ENCODE measurements at regions not wholly inside any gene's neighbourhood (a gene's known extent, or its start where the extent isn't known, plus 50 kb on each side); places are given as distances from the start of the nearest gene placed in this dataset.

DNA sequence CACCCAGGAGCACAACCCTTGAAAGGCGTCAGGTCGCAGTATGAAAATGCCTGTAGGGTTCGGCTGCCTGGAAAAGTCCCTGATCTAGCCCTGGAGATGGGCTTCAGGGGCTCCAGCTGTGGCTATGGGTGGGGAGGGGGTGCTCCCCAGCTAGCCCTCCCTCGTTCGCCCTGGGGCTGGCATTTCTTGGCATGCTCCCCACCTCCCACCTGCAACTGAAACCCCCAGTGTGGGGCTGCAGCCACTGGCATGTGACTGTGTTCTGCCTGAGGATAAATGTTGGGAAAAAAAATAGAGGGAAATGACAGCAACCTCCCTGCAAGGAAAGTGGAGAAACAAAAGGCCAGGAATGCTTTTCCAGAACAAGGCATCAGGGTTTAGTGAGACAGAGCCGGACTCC, 109.2 kb downstream of the COPS8 start:
- Histone ChIP-seq H3F3A (replicated peaks; ENCODE audit: insufficient read depth) (peaks cover 20% of the 10 kb centered on the region), H3K27me3 (ENCODE audit: insufficient read depth) (no peaks in the 10 kb centered on the region), H3K4me2 (no peak overlapping the region), H3K4me1 (ENCODE audit: control insufficient read depth in 1 of 2, insufficient read depth in 2 of 2, low read depth in 1 of 2, low read length in 1 of 2) (peaks cover 21 to 30% of the 10 kb centered on the region in 2 experiments; a peak in 3 of 4 replicates), H2AFZ (ENCODE audit: low read depth) (no peak overlapping the region), H4K20me1 (ENCODE audit: insufficient read depth) (no peaks in the 10 kb centered on the region), H3K36me3 (replicated peaks in 1 of 2; ENCODE audit: control insufficient read depth in 1 of 2, insufficient read depth in 2 of 2, low read length in 1 of 2) (no peaks in the 10 kb centered on the region), H3K9ac (no peak overlapping the region), H3K9me3 (no peaks in the 10 kb centered on the region), H3K9me2 (no peaks in the 10 kb centered on the region), H3K4me3 (ENCODE audit: low read depth in 2 of 2, low read length in 1 of 2) (no peak overlapping the region), H3K27ac (ENCODE audit: low read depth in 2 of 2, low read length in 1 of 2) (no peak overlapping the region), H3K79me2 (ENCODE audit: insufficient read depth) (no peaks in the 10 kb centered on the region)
- CTCF ChIA-PET: interaction anchor here (1.2 kb wide), 2 partner anchors 41 to 377 kb away, joined by 3 read pairs; no protein-coding TSS in a partner anchor
- TF ChIP-seq EP300 (IDR thresholded peaks at IDR 0.05; ENCODE audit: borderline replicate concordance in 1 of 2, low read depth in 1 of 2, low read length in 1 of 2) (no peak), CHD2 (IDR thresholded peaks at IDR 0.05; ENCODE audit: low read length, partially characterized antibody) (no peak), RXRA (IDR thresholded peaks at IDR 0.05; ENCODE audit: borderline replicate concordance, low read depth) (no peak), MEF2A (IDR thresholded peaks at IDR 0.05; ENCODE audit: borderline replicate concordance, low read depth) (no peak), RFX5 (IDR thresholded peaks at IDR 0.05; ENCODE audit: low read length) (no peak)
- TF ChIP-seq, protein P1, sequence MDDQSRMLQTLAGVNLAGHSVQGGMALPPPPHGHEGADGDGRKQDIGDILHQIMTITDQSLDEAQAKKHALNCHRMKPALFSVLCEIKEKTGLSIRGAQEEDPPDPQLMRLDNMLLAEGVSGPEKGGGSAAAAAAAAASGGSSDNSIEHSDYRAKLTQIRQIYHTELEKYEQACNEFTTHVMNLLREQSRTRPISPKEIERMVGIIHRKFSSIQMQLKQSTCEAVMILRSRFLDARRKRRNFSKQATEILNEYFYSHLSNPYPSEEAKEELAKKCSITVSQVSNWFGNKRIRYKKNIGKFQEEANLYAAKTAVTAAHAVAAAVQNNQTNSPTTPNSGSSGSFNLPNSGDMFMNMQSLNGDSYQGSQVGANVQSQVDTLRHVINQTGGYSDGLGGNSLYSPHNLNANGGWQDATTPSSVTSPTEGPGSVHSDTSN (IDR thresholded peaks at IDR 0.05): no peak
- TF ChIP-seq, protein P2, sequence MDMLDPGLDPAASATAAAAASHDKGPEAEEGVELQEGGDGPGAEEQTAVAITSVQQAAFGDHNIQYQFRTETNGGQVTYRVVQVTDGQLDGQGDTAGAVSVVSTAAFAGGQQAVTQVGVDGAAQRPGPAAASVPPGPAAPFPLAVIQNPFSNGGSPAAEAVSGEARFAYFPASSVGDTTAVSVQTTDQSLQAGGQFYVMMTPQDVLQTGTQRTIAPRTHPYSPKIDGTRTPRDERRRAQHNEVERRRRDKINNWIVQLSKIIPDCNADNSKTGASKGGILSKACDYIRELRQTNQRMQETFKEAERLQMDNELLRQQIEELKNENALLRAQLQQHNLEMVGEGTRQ (IDR thresholded peaks at IDR 0.05; ENCODE audit: borderline replicate concordance, low read depth, low read length): no peak
- POLR2A ChIA-PET: no interaction called here
- no peak for DNase-seq
- WGBS (ENCODE audit: low lambda C conversion rate): 94% methylated on average over 6 of the region's 6 CpGs

DNA sequence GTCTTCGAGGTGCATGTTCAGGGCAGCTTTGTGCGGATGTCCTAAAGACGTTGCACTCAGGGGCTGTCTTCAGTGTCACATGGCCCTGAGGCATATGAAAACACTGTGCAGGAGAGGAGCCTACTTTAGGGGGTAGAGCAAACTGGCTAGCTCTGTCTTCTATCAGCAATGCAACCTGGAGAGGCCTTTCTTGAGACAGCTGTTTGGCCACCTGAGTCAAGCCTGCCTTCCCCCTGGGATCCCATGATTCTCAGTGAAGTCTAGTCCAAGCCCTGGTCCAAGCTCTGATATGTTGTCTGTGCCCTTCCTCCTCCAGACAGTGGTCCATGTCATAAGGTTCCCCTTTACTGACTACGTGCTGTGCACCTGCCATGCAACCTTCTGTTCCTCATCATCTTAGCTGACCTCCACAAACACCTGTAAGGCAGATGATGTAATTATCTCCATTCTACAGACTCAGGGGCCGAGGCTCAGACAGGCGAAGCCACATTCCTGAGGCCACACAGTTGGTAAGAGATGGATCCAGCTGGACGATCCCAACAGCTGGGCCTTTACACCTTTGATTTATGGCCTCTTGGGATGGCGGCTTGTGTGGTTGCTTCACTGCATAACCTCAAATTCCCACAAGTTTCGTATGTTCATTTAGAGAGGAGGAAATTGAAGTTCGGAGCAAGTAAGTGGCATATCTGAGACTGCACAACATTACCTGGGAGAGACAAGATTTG, 109.9 kb downstream of the COPS8 start:
- POLR2A ChIA-PET: no interaction called here
- WGBS (ENCODE audit: low lambda C conversion rate): 87% methylated on average over 8 of the region's 10 CpGs

More for the DNA sequence above, 109.9 kb downstream of the COPS8 start:
- no peak overlapping the region; a peak in 1 of 4 replicates for H3K27ac ChIP-seq (ENCODE audit: low read depth in 2 of 2, low read length in 1 of 2)
- H3K4me1 ChIP-seq (ENCODE audit: control insufficient read depth in 1 of 2, insufficient read depth in 2 of 2, low read depth in 1 of 2, low read length in 1 of 2): peaks cover 22 to 30% of the 10 kb centered on the region in 2 experiments; a peak in 3 of 4 replicates
- CTCF ChIA-PET: interaction anchor here (1.1 to 1.2 kb wide), 3 partner anchors 41 to 376 kb away, joined by 3 read pairs; no protein-coding TSS in a partner anchor
- H3K9ac ChIP-seq: no peak overlapping the region
- no peak for DNase-seq
- H4K20me1 ChIP-seq (ENCODE audit: insufficient read depth): no peaks in the 10 kb centered on the region
- no peak overlapping the region for H2AFZ ChIP-seq (ENCODE audit: low read depth)
- no peaks in the 10 kb centered on the region for H3K9me3 ChIP-seq
- peaks cover 27% of the 10 kb centered on the region for H3F3A ChIP-seq (replicated peaks; ENCODE audit: insufficient read depth)
- TF ChIP-seq RFX5 (IDR thresholded peaks at IDR 0.05; ENCODE audit: low read length) (no peak), RCOR1 (IDR thresholded peaks at IDR 0.05; ENCODE audit: low read length) (no peak), FOSL2 (IDR thresholded peaks at IDR 0.05; ENCODE audit: borderline replicate concordance, low read depth) (no peak), TAF1 (IDR thresholded peaks at IDR 0.05; ENCODE audit: borderline replicate concordance, low read depth, low read length) (no peak), EP300 (IDR thresholded peaks at IDR 0.05; ENCODE audit: borderline replicate concordance in 1 of 2, low read depth in 1 of 2, low read length in 1 of 2) (no peak), POLR2AphosphoS5 (IDR thresholded peaks at IDR 0.05; ENCODE audit: low read depth, low read length) (no peak), NRF1 (IDR thresholded peaks at IDR 0.05; ENCODE audit: low read depth, low read length) (no peak)
- TF ChIP-seq, protein P3, sequence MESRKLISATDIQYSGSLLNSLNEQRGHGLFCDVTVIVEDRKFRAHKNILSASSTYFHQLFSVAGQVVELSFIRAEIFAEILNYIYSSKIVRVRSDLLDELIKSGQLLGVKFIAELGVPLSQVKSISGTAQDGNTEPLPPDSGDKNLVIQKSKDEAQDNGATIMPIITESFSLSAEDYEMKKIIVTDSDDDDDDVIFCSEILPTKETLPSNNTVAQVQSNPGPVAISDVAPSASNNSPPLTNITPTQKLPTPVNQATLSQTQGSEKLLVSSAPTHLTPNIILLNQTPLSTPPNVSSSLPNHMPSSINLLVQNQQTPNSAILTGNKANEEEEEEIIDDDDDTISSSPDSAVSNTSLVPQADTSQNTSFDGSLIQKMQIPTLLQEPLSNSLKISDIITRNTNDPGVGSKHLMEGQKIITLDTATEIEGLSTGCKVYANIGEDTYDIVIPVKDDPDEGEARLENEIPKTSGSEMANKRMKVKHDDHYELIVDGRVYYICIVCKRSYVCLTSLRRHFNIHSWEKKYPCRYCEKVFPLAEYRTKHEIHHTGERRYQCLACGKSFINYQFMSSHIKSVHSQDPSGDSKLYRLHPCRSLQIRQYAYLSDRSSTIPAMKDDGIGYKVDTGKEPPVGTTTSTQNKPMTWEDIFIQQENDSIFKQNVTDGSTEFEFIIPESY (IDR thresholded peaks at IDR 0.05; ENCODE audit: borderline replicate concordance, low read depth): no peak
- TF ChIP-seq, protein P4, sequence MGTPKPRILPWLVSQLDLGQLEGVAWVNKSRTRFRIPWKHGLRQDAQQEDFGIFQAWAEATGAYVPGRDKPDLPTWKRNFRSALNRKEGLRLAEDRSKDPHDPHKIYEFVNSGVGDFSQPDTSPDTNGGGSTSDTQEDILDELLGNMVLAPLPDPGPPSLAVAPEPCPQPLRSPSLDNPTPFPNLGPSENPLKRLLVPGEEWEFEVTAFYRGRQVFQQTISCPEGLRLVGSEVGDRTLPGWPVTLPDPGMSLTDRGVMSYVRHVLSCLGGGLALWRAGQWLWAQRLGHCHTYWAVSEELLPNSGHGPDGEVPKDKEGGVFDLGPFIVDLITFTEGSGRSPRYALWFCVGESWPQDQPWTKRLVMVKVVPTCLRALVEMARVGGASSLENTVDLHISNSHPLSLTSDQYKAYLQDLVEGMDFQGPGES (IDR thresholded peaks at IDR 0.05; ENCODE audit: low read depth, low read length): no peak
- no peak overlapping the region for H3K4me2 ChIP-seq
- H3K36me3 ChIP-seq (replicated peaks in 1 of 2; ENCODE audit: control insufficient read depth in 1 of 2, insufficient read depth in 2 of 2, low read length in 1 of 2): no peaks in the 10 kb centered on the region
- no peak overlapping the region for H3K4me3 ChIP-seq (ENCODE audit: low read depth in 2 of 2, low read length in 1 of 2)
- H3K27me3 ChIP-seq (ENCODE audit: insufficient read depth): no peaks in the 10 kb centered on the region
- no peaks in the 10 kb centered on the region for H3K9me2 ChIP-seq
- H3K79me2 ChIP-seq (ENCODE audit: insufficient read depth): no peaks in the 10 kb centered on the region
